Choroid plexus epithelial cell (primary cell): ENCODE measurements at regions not wholly inside any gene's neighbourhood (a gene's known extent, or its start where the extent isn't known, plus 50 kb on each side); places are given as distances from the start of the nearest gene placed in this dataset.

Experiments
- DNase-seq: peaks from one replicate; pipeline ENCODE4 v3.0.0-alpha.2; 2010; ENCODE audit warnings: low read depth
- H3K4me3 ChIP-seq: 2 replicates; pipeline ENCODE4 v1.5.1; 2011; ENCODE audit warnings: low read depth, mild to moderate bottlenecking, control low read depth, low read length, moderate library complexity
- CTCF ChIP-seq: conservative IDR thresholded peaks from 2 replicates; pipeline ENCODE4 v1.5.1; 2011; ENCODE audit warnings: low read depth, mild to moderate bottlenecking, control low read depth, inconsistent platforms, low read length, moderate library complexity

- H3K4me3 ChIP-seq: no peak overlapping the region
- TF ChIP-seq CTCF: no peak
- DNase-seq: no peak
Measured at GRCh38 chr4:32876546-32876945, 2156.4 kb downstream of the PCDH7 start.

- no peak for TF ChIP-seq CTCF
- no peak for DNase-seq
Measured at GRCh38 chr4:32879913-32880312, 2159.7 kb downstream of the PCDH7 start.

GRCh38 chr4:32884198-32884597 lies 2164.0 kb downstream of the PCDH7 start:
- peak; percentile 52 for DNase-seq
- TF ChIP-seq CTCF: no peak
- H3K4me3 ChIP-seq: no peak overlapping the region

More at GRCh38 chr4:32879913-32880312, 2159.7 kb downstream of the PCDH7 start:
- no peak overlapping the region for H3K4me3 ChIP-seq

GRCh38 chr4:32890398-32890797 lies 2170.2 kb downstream of the PCDH7 start:
- no peak overlapping the region for H3K4me3 ChIP-seq
- TF ChIP-seq CTCF: no peak
- DNase-seq: no peak

- no peak overlapping the region for H3K4me3 ChIP-seq
- DNase-seq: no peak
- no peak for TF ChIP-seq CTCF
Measured at GRCh38 chr4:32909053-32909452, 2188.9 kb downstream of the PCDH7 start.

GRCh38 chr4:32909736-32910135 lies 2189.6 kb downstream of the PCDH7 start:
- H3K4me3 ChIP-seq: no peak overlapping the region
- no peak for TF ChIP-seq CTCF
- no peak for DNase-seq

- no peak overlapping the region for H3K4me3 ChIP-seq
- TF ChIP-seq CTCF: no peak
- no peak for DNase-seq
Measured at GRCh38 chr4:32917586-32917985, 2197.4 kb downstream of the PCDH7 start.
